ENCODE measurements at regions not wholly inside any gene's neighbourhood (a gene's known extent, or its start where the extent isn't known, plus 50 kb on each side); places are given as distances from the start of the nearest gene placed in this dataset.

DNA sequence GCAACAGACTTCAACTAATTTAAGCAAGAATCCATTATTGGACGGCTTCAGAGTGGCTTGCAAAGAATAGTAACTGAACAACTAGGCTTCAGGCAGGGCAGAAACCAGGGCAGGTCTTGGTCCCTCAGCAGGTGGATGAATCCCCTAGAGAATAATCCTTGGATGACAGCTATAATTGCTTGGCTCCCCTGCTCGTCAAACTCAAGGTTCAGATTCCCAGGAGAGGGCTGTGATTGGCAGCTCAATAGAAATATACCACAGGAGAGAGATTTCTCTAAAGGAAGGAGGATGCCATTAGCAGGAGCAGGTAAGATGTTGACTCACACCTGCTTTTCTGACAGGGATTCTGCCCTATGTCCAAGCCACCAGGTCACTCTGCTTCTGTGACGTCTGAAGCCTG lies 89.6 kb upstream of the PCDH8 start:
- DNase-seq (ENCODE audit: insufficient read length, low spot score), result no peak
- no peak for TF ChIP-seq POLR2A (IDR thresholded peaks at IDR 0.05; ENCODE audit: low read depth, low read length)
- FAIRE-seq, result no peak

DNA sequence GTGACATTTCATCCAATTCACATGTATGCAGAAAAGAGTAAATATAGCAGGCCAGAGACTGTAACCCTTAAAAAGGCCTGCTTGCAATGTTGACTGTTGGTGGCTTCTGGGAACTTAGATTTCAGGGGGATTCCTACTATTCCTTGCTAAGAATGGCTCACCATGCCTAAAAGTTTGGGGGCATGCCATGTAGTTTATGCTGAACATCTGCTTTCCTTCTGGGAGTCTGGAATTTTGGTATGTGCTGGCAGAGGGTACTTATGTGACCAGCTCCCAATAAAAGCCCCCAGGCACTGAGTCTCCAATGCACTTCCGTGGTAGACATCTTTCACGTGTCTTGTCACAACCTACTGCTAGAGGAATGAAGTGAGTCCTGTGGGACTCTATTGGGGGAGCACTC lies 88.4 kb upstream of the PCDH8 start:
- TF ChIP-seq POLR2A (IDR thresholded peaks at IDR 0.05; ENCODE audit: low read depth, low read length), result no peak
- FAIRE-seq, result no peak
- DNase-seq (ENCODE audit: insufficient read length, low spot score), result no peak

DNA sequence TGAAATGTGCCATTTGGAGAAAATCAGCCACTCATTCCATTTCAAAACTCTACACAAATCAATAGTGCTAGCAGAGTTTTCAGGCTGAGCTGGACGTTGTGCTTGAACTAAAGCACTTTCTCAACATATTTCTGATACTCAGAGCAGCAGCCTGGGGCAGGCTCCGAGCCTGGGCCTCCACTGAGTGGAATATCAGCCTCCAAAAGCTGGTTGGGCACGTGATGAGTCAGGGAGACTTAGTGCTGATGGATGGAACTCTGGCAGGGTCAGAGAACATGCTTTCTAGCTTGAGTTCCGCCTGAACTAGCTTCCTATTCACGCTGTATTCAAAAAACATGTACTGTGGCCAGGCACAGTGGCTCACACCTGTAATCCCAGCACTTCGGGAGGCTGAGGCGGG lies 85.8 kb upstream of the PCDH8 start:
- no peak for TF ChIP-seq POLR2A (IDR thresholded peaks at IDR 0.05; ENCODE audit: low read depth, low read length)
- no peak for FAIRE-seq
- DNase-seq (ENCODE audit: insufficient read length, low spot score), result no peak

DNA sequence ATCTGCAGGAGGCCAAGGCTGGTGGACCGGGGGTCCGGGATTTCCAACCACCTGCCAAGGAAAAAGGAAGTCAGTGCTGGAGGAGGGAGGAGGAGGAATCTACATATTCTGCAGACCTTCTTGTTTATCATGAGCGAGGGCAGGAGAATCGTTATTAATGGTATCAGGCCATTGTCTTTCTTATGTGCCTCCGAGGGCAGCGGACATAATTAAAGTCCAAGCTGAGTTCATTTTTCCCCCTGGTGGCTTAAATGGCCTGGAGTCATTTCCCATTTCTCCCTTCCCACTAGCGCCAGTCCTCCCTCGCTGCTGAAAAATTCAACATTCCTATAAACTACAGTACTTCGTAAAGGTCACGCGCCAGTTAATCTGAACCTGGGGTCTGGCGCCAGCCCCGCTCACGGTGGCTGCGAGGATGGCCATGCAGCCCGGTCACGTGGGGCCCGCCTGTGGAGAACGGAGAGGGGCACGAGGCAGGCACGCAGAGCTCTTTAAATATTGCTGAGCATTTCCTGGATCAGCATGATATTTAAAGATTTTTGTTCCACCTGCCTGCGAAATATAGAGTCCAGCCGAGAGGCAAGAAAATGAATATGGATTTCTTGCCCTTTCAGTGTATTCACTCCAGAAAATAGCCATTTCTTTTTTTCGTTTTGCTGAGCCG lies 85.2 kb upstream of the PCDH8 start:
- DNase-seq (ENCODE audit: insufficient read length, low spot score) (no peak), FAIRE-seq (no peak)
- TF ChIP-seq POLR2A (IDR thresholded peaks at IDR 0.05; ENCODE audit: low read depth, low read length), result no peak

DNA sequence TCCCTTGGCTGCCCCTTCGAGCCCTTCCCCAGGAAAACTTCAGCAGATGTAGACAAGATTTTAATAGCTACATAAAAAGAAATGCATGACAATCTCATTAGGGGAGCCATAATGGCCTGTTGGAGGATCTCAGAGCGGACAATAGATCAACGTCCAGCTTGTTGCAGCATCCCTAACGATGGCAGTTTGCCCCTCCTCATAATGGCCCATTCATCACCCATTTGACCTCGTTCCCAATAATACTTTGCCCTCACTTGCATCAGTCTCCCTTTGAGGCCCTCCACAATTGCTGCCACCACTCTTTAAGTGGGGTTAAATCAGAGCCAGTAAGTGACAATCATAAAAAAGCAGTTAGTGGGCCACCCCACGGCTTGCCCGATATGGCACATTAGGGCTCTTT lies 84.7 kb upstream of the PCDH8 start:
- no peak for FAIRE-seq
- no peak for TF ChIP-seq POLR2A (IDR thresholded peaks at IDR 0.05; ENCODE audit: low read depth, low read length)
- DNase-seq (ENCODE audit: insufficient read length, low spot score), result no peak

DNA sequence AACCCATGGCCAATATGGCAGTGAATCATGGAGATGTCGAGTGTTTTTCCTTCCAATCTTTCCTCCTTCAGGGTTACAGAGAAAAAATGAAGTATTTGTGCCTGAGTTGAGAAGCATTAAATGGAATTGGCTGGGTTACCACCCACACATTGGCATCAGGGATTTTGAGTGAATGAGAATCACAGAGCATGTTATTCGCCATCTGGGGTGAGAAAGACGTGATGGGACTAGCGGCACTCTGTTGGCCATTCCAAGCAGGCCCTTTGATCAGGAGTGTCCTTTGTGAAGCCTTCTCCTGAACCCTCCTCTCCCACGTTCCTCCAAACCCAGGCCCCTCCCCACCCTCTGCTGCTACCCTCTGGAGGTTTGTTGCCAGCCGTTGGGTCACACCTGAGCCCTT lies 84.2 kb upstream of the PCDH8 start:
- FAIRE-seq (no peak), DNase-seq (ENCODE audit: insufficient read length, low spot score) (no peak)
- no peak for TF ChIP-seq POLR2A (IDR thresholded peaks at IDR 0.05; ENCODE audit: low read depth, low read length)

DNA sequence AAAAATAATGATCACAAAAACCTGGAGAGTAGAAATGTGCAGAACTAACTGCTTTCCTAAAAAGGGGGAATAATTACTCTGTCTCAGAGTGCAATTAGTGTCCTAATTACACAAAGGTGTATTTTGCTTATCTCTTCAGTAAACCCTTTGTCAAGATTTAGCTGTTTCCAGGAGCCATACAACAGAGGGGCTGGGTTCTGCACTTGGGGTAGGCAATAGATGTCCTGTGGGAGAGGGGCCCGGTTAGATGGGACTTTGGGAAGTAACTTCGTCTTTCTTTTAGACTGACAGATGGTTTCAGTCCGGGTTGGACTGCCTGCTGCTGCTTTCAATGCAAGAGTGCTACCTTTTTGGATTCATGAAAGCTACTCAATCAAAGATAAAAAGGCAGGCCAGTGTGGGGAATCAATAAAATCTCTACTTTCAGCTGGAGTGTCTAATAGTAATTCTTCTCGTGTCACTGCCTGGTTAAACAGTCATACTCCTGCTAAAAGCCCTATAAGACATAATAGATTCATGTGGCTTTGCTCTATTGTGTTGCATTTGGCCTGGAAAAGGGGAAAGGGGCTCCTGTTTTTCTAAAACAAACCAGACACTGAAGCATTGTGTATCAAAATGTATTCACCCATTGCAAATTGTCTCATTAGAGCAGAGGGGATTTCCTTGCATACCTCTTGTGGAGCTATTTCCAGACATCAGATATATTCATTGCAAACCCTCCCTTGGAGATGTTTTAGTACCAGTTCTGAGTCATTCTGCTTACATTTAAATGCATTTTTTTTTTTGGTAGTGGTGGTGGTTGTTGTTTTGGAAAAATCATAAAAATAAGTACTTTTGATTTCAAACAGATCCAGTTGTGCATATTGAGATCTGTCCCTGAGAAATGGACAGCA lies 83.3 kb upstream of the PCDH8 start:
- FAIRE-seq (no peak), DNase-seq (ENCODE audit: insufficient read length, low spot score) (no peak)
- no peak for TF ChIP-seq POLR2A (IDR thresholded peaks at IDR 0.05; ENCODE audit: low read depth, low read length)

DNA sequence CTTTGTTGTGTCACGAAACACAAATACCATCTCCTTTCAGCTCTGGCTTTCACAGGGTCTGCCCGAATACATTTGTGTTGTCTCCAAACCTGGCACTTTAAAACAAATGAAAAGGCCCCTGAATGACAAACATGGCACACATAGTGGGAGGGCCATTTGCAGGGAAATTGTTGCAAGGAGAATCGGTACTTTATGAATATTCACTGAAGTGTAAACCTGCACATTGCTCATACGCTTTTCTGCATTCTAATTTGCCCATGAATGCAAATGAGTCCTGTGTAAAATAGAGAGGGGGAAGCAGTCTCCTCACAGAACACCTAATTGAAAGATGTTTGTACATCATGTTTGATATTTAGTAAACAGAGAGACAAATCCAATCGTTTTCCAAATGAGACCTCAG lies 82.7 kb upstream of the PCDH8 start:
- no peak for TF ChIP-seq POLR2A (IDR thresholded peaks at IDR 0.05; ENCODE audit: low read depth, low read length)
- FAIRE-seq (no peak), DNase-seq (ENCODE audit: insufficient read length, low spot score) (no peak)

DNA sequence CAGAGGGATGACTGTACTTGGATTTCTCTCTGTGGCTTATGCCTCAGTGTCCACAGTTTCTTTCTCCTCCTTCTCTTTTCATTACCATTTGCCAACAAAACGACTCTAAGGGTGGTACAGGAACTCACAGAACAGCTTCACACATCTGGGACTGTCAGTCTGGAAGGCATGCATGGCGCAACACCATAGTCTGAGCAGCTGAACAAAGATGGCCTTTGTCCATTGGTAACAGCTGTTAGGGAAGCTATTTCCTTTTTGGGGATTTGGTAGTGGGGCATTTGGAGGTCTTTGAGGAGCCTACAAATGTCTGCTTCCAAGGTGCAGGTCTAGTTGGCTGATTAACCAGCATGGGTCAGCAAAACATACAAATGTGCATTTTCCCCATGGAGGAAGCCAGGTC lies 81.4 kb upstream of the PCDH8 start:
- DNase-seq (ENCODE audit: insufficient read length, low spot score), result no peak
- no peak for TF ChIP-seq POLR2A (IDR thresholded peaks at IDR 0.05; ENCODE audit: low read depth, low read length)
- FAIRE-seq, result no peak

DNA sequence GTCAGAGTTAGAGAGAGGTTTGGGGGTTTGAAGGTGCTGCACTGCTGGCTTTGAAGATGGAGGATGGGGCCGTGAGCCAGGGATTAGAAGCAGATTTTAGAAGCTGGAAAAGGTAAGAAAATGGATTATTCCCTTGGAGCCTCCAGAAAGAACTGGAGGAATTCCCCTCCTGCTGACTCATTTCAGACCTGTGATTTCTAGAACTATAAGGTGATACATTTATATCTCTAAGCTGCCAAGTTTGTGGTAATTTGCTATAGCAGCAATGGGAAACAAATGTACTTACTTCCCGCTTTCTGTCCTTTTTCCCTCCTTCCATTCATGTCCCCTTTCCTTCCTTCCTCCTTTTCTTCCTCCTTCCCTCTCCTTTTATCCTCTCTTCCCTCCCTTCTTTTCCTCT lies 78.5 kb upstream of the PCDH8 start:
- FAIRE-seq, result no peak
- TF ChIP-seq POLR2A (IDR thresholded peaks at IDR 0.05; ENCODE audit: low read depth, low read length), result no peak
- DNase-seq (ENCODE audit: insufficient read length, low spot score), result no peak

DNA sequence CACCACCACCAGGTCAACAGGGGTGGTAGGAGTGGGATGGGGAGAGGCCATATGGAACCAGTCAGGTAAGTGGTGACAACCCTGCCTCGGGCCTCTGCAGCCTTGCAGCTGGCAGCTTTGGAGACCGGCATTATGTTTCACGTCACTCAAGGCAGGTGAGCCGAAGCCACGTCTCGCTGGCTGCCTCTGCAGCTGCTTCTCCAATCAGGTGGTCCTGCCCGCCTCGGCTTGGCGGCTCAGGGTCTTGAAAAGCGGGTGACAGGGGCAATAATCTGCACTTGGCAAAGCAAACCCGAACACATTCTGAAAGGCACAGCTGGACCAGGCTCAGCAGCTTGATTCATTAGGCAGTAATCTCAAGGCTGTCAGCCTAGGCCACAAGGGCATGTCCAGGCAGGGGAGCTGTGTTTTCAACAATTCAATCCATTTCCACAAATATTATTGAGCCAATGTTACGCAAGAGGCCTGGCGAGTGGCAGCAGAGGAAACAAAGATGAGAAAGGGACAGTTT lies 77.4 kb upstream of the PCDH8 start:
- FAIRE-seq, result no peak
- no peak for TF ChIP-seq POLR2A (IDR thresholded peaks at IDR 0.05; ENCODE audit: low read depth, low read length)
- no peak for DNase-seq (ENCODE audit: insufficient read length, low spot score)

DNA sequence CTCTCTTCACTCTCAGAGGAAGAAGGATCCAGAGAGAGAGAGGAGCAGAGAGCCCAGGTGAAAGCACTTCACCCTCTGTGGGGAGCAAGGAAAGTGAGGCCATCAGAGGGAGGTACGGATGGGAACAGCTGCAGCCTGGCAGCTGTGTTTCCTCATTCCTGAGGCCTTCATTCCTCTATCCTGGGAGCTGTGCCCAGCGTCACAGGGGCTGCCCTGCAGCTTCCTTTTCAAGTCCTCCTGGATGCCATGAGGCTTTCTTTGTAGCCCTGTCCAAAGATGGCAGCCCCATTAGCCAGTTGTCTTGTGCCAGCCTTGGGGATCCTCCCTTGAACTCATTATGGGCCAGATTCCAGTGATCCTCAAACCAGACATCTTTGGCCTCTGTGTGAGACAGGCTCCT lies 76.8 kb upstream of the PCDH8 start:
- FAIRE-seq, result no peak
- DNase-seq (ENCODE audit: insufficient read length, low spot score), result no peak

DNA sequence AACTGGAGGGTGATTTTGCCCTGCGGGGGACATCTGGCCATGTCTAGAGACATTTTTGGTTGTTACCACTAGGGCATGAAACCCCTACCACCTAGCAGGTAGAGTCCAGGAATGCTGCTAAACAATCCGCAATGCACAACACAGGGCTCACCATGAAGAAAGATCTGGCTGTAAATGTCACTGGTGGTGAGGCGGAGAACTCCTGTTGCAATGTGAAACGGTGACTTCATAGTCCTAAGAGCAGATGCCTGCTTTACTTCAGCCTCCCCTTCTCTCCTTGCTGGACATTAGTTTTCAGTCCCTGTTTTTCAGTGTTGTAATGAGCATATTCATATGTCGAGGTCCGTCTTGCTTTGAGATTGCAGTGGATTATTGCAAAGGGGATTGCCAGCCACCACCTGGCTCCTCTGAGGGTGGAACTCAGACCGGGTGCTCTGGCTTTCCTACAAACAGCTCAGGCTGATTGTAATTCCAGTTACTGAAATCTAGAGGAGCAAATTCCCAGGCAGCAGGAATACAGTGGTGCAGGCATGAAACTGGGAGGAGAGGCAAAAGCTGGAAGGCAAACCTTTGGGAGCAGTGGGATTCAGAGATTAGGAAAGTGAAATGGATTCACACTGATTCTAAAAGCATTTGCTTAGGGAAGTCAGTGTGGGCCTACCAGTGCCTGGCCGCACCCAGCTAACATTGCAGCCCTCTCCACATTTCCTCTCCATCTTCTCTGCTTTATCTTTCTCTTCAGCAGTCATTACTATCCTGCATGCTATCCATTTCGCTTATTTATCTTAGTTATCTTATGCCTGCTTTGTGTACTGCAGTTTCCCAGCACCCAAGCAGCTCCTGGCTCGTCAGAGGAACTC lies 76.1 kb upstream of the PCDH8 start:
- no peak for TF ChIP-seq POLR2A (IDR thresholded peaks at IDR 0.05; ENCODE audit: low read depth, low read length)
- DNase-seq (ENCODE audit: insufficient read length, low spot score), result no peak

More for the DNA sequence above, 76.8 kb upstream of the PCDH8 start:
- no peak for TF ChIP-seq POLR2A (IDR thresholded peaks at IDR 0.05; ENCODE audit: low read depth, low read length)

DNA sequence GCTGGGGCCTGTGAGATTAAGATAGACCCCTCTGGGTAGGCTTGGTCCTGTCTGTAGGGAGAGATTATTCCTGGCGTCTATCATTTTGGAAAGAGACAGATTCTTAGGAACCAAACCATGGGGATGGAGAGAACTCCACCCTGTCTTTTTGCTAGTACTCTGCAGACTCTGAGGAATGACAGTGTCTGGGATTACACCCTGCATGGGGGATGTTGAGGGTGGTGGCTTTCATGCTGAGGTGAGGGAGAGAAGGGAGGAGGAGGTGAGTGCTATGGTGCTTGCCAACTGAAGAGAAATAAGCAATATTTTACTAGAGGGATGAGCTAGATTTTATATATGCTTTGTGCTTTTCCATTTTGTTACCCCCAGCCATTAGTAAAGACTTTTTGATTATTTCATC lies 74.5 kb upstream of the PCDH8 start:
- FAIRE-seq (no peak), DNase-seq (ENCODE audit: insufficient read length, low spot score) (no peak)
- TF ChIP-seq POLR2A (IDR thresholded peaks at IDR 0.05; ENCODE audit: low read depth, low read length), result no peak

More for the DNA sequence above, 76.1 kb upstream of the PCDH8 start:
- no peak for FAIRE-seq

Data from H54 (cell line).